ENCODE measurements at regions not wholly inside any gene's neighbourhood (a gene's known extent, or its start where the extent isn't known, plus 50 kb on each side); places are given as distances from the start of the nearest gene placed in this dataset.

- TF ChIP-seq POLR2A (IDR thresholded peaks at IDR 0.05) (no peak), CTCF (IDR thresholded peaks at IDR 0.05 in 8 of 11, conservative IDR thresholded peaks at IDR 0.05 in 3 of 11) (no peak), POLR2AphosphoS5 (IDR thresholded peaks at IDR 0.05) (no peak)
These were observed 287.4 kb downstream of the SKIDA1 start for GRCh38 chr10:21238044-21238443.
